Panc1 (cell line): ENCODE measurements at regions not wholly inside any gene's neighbourhood (a gene's known extent, or its start where the extent isn't known, plus 50 kb on each side); places are given as distances from the start of the nearest gene placed in this dataset.

ENCODE experiments used
- POLR2AphosphoS5 ChIP-seq: IDR thresholded peaks from 2 replicates; pipeline ENCODE4 v1.6.1; 2012; ENCODE audit warnings: mild to moderate bottlenecking, low read depth, low read length, moderate library complexity
- SIN3A ChIP-seq: IDR thresholded peaks from 2 replicates; pipeline ENCODE4 v1.6.1; 2012; ENCODE audit warnings: low read depth, mild to moderate bottlenecking, low read length, moderate library complexity, borderline replicate concordance; ENCODE audit not compliant: insufficient read depth
- TCF7L2 ChIP-seq: IDR thresholded peaks from 2 replicates; pipeline ENCODE4 v1.6.1; 2011; ENCODE audit warnings: mild to moderate bottlenecking, low read depth, low read length, inconsistent platforms
- TF ChIP-seq, protein P1 (sequence below): fragments of 450-650 bp; IDR thresholded peaks from 2 replicates; pipeline ENCODE4 v1.5.1; 2017; ENCODE audit warnings: mild to moderate bottlenecking
- TF ChIP-seq, protein P2 (sequence below), 2 experiments: IDR thresholded peaks; 2 replicates each; pipeline ENCODE4 v1.6.1; 2011 to 2012; ENCODE audit warnings: low read depth in 2 of 2, control low read depth in 1 of 2, low read length in 1 of 2, mild to moderate bottlenecking in 1 of 2, moderate library complexity in 1 of 2; ENCODE audit not compliant: insufficient read depth in 1 of 2

DNA sequence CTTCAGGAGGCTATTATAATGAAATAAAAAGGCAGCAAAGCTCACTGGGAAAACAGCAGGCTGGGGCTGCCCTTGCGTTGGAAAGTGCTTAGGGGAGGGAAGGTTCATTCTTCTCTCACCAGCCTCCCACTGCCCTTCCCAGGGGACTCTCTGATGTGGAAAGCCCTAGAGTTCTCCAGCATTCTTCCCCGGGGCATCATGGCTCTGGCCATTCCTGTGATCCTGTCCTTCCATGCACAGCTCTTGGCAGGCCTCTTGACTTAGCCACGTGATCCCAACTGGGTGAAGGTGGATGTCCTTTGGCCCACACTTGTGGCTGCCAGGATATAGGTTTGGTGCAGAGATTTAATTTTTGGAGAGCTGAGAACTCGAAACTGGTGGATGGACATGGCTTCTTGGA is 58.0 kb upstream of the ZNF831 start:
- TF ChIP-seq SIN3A (no peak), TCF7L2 (no peak), POLR2AphosphoS5 (no peak)
- TF ChIP-seq, protein P1, sequence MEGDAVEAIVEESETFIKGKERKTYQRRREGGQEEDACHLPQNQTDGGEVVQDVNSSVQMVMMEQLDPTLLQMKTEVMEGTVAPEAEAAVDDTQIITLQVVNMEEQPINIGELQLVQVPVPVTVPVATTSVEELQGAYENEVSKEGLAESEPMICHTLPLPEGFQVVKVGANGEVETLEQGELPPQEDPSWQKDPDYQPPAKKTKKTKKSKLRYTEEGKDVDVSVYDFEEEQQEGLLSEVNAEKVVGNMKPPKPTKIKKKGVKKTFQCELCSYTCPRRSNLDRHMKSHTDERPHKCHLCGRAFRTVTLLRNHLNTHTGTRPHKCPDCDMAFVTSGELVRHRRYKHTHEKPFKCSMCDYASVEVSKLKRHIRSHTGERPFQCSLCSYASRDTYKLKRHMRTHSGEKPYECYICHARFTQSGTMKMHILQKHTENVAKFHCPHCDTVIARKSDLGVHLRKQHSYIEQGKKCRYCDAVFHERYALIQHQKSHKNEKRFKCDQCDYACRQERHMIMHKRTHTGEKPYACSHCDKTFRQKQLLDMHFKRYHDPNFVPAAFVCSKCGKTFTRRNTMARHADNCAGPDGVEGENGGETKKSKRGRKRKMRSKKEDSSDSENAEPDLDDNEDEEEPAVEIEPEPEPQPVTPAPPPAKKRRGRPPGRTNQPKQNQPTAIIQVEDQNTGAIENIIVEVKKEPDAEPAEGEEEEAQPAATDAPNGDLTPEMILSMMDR = no peak
- TF ChIP-seq, protein P2, sequence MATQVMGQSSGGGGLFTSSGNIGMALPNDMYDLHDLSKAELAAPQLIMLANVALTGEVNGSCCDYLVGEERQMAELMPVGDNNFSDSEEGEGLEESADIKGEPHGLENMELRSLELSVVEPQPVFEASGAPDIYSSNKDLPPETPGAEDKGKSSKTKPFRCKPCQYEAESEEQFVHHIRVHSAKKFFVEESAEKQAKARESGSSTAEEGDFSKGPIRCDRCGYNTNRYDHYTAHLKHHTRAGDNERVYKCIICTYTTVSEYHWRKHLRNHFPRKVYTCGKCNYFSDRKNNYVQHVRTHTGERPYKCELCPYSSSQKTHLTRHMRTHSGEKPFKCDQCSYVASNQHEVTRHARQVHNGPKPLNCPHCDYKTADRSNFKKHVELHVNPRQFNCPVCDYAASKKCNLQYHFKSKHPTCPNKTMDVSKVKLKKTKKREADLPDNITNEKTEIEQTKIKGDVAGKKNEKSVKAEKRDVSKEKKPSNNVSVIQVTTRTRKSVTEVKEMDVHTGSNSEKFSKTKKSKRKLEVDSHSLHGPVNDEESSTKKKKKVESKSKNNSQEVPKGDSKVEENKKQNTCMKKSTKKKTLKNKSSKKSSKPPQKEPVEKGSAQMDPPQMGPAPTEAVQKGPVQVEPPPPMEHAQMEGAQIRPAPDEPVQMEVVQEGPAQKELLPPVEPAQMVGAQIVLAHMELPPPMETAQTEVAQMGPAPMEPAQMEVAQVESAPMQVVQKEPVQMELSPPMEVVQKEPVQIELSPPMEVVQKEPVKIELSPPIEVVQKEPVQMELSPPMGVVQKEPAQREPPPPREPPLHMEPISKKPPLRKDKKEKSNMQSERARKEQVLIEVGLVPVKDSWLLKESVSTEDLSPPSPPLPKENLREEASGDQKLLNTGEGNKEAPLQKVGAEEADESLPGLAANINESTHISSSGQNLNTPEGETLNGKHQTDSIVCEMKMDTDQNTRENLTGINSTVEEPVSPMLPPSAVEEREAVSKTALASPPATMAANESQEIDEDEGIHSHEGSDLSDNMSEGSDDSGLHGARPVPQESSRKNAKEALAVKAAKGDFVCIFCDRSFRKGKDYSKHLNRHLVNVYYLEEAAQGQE (IDR thresholded peaks at IDR 0.05; ENCODE audit: insufficient read depth in 1 of 2, low read depth in 2 of 2, low read length in 1 of 2) = no peak
